Activated CD4-positive, alpha-beta T cell treated with anti-CD3 and anti-CD28 coated beads, Interleukin-2, amount 10 ng/mL, durations not matched to agents 7 days and 5 days (primary cell): ENCODE measurements at regions not wholly inside any gene's neighbourhood (a gene's known extent, or its start where the extent isn't known, plus 50 kb on each side); places are given as distances from the start of the nearest gene placed in this dataset.

Source experiments
- CTCF ChIA-PET: fragments of 350-600 bp; sonication (Branson Sonifier 250); formaldehyde crosslinking; loops from one replicate; lab custom pipeline; 2021; ENCODE audit warnings: antibody characterized with exemption; lab: Charles Lee
- POLR2A ChIA-PET: fragments of 350-600 bp; sonication (Branson Sonifier 250); formaldehyde crosslinking; loops from one replicate; lab custom pipeline; 2021; ENCODE audit warnings: antibody characterized with exemption; lab: Charles Lee
- DNase-seq: peaks from one replicate; pipeline ENCODE4 v3.0.0-alpha.2; 2020
- H3K27ac Mint-ChIP-seq: one replicate; pipeline ENCODE4 v1.8.0; 2021; ENCODE audit warnings: mild to moderate bottlenecking, moderate library complexity, mixed read lengths
- H3K27me3 Mint-ChIP-seq: one replicate; pipeline ENCODE4 v1.8.0; 2021; ENCODE audit warnings: mixed read lengths
- H3K36me3 Mint-ChIP-seq: one replicate; pipeline ENCODE4 v1.8.0; 2021; ENCODE audit warnings: low read depth, mixed read lengths
- H3K4me1 Mint-ChIP-seq: one replicate; pipeline ENCODE4 v1.8.0; 2021; ENCODE audit warnings: mixed read lengths
- H3K4me3 Mint-ChIP-seq: one replicate; pipeline ENCODE4 v1.8.0; 2021; ENCODE audit warnings: mild to moderate bottlenecking, moderate library complexity, mixed read lengths
- H3K9me3 Mint-ChIP-seq: one replicate; pipeline ENCODE4 v1.8.0; 2021; ENCODE audit warnings: mixed read lengths

- H3K9me3 Mint-ChIP-seq, result no peaks in the 10 kb centered on the region
- DNase-seq, result no peak
- no peaks in the 10 kb centered on the region for H3K27me3 Mint-ChIP-seq
- ChIA-PET POLR2A (no interaction called here), CTCF (no interaction called here)
- H3K4me1 Mint-ChIP-seq, result no peaks in the 10 kb centered on the region
- H3K27ac Mint-ChIP-seq, result no peak overlapping the region
- H3K36me3 Mint-ChIP-seq, result no peaks in the 10 kb centered on the region
- no peak overlapping the region for H3K4me3 Mint-ChIP-seq
Measured at GRCh38 chr3:116824208-116824607, 114.6 kb downstream of the TUSC7 start.

GRCh38 chr3:116833202-116833601 is 123.6 kb downstream of the TUSC7 start:
- no peaks in the 10 kb centered on the region for H3K9me3 Mint-ChIP-seq
- DNase-seq, result no peak
- H3K36me3 Mint-ChIP-seq, result no peaks in the 10 kb centered on the region
- no peaks in the 10 kb centered on the region for H3K27me3 Mint-ChIP-seq
- no peaks in the 10 kb centered on the region for H3K4me1 Mint-ChIP-seq
- H3K4me3 Mint-ChIP-seq, result no peak overlapping the region
- CTCF ChIA-PET, result no interaction called here
- POLR2A ChIA-PET, result no interaction called here
- H3K27ac Mint-ChIP-seq, result no peak overlapping the region

- ChIA-PET CTCF (no interaction called here), POLR2A (no interaction called here)
- H3K36me3 Mint-ChIP-seq, result no peaks in the 10 kb centered on the region
- H3K4me1 Mint-ChIP-seq, result no peaks in the 10 kb centered on the region
- no peak overlapping the region for H3K4me3 Mint-ChIP-seq
- no peak for DNase-seq
- no peak overlapping the region for H3K27ac Mint-ChIP-seq
- H3K27me3 Mint-ChIP-seq, result no peaks in the 10 kb centered on the region
- no peaks in the 10 kb centered on the region for H3K9me3 Mint-ChIP-seq
Measured at GRCh38 chr3:116834816-116835215, 125.2 kb downstream of the TUSC7 start.

DNA sequence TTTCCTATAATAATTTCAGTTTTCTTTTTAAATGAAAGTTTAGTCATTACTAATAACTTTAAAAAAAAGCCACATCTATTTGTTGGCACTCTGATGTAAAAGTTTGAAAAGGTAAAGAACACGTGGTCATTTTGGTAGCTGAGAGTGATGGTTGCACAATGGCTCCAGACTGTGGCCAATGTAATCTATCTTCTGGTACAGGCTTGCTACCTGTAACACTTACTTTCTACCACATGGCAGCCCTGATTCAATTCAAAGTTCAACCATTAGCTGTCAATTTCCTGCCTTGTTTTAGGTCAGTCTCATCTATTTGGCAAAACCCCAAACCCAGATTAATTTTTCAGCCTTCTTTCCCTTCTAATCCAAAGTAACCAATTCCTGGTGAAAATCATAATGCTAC is 126.1 kb downstream of the TUSC7 start:
- Mint-ChIP-seq H3K9me3 (no peaks in the 10 kb centered on the region), H3K4me3 (no peak overlapping the region), H3K27me3 (no peaks in the 10 kb centered on the region), H3K27ac (no peak overlapping the region), H3K4me1 (no peaks in the 10 kb centered on the region), H3K36me3 (no peaks in the 10 kb centered on the region)
- POLR2A ChIA-PET, result no interaction called here
- CTCF ChIA-PET, result no interaction called here
- no peak for DNase-seq

DNA sequence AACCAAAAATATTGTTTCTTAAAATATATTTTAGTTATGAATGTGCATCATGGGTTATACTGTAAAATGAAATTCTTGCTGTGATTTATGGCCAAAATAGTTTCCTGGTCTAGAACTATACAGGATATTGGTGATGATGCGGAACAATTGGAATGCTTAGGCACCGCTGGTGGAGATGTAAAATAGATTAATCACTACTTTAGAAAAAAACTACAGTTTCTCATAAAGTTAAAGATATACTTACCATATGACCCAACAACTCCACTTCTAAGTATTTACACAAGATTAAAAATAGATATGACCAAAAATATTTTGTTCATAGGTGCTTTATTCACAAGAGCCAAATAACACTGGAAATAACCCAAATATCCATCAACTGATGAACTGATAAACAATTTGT is 126.7 kb downstream of the TUSC7 start:
- Mint-ChIP-seq H3K4me3 (no peak overlapping the region), H3K36me3 (no peaks in the 10 kb centered on the region), H3K9me3 (no peaks in the 10 kb centered on the region), H3K4me1 (no peaks in the 10 kb centered on the region), H3K27ac (no peak overlapping the region), H3K27me3 (no peaks in the 10 kb centered on the region)
- CTCF ChIA-PET, result no interaction called here
- no peak for DNase-seq
- POLR2A ChIA-PET, result no interaction called here

DNA sequence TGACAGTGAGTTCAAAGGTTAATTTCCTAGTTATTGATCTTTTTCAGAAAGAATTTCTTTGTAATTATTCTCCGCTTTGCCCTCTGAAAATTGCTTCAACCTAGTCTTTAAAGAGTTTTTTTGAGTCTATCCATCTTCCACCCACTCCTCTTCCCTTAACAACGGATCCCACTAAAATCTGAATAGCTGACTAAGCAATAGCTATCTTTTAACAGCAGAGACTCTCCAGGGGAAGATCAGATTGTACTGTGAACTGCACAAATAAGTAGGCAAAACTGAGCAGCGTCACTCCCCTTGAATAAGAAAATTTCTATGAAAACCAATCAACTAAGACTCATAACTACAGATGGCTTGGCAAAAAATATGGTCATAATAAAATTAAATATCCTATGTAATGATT is 127.9 kb downstream of the TUSC7 start:
- no peaks in the 10 kb centered on the region for H3K9me3 Mint-ChIP-seq
- no peaks in the 10 kb centered on the region for H3K27me3 Mint-ChIP-seq
- DNase-seq, result no peak
- ChIA-PET CTCF (no interaction called here), POLR2A (no interaction called here)
- H3K36me3 Mint-ChIP-seq, result no peaks in the 10 kb centered on the region
- no peak overlapping the region for H3K4me3 Mint-ChIP-seq
- no peaks in the 10 kb centered on the region for H3K4me1 Mint-ChIP-seq
- H3K27ac Mint-ChIP-seq, result no peak overlapping the region

- no peaks in the 10 kb centered on the region for H3K27me3 Mint-ChIP-seq
- no peaks in the 10 kb centered on the region for H3K9me3 Mint-ChIP-seq
- POLR2A ChIA-PET, result no interaction called here
- DNase-seq, result no peak
- no peak overlapping the region for H3K4me3 Mint-ChIP-seq
- CTCF ChIA-PET, result no interaction called here
- no peak overlapping the region for H3K27ac Mint-ChIP-seq
- H3K4me1 Mint-ChIP-seq, result no peaks in the 10 kb centered on the region
- no peaks in the 10 kb centered on the region for H3K36me3 Mint-ChIP-seq
Measured at GRCh38 chr3:116841003-116841735, 131.6 kb downstream of the TUSC7 start.

GRCh38 chr3:116842254-116842957 is 132.8 kb downstream of the TUSC7 start:
- Mint-ChIP-seq H3K4me3 (no peak overlapping the region), H3K9me3 (no peaks in the 10 kb centered on the region), H3K36me3 (no peaks in the 10 kb centered on the region), H3K27ac (no peak overlapping the region), H3K27me3 (no peaks in the 10 kb centered on the region), H3K4me1 (no peaks in the 10 kb centered on the region)
- no peak for DNase-seq
- ChIA-PET CTCF (no interaction called here), POLR2A (no interaction called here)

DNA sequence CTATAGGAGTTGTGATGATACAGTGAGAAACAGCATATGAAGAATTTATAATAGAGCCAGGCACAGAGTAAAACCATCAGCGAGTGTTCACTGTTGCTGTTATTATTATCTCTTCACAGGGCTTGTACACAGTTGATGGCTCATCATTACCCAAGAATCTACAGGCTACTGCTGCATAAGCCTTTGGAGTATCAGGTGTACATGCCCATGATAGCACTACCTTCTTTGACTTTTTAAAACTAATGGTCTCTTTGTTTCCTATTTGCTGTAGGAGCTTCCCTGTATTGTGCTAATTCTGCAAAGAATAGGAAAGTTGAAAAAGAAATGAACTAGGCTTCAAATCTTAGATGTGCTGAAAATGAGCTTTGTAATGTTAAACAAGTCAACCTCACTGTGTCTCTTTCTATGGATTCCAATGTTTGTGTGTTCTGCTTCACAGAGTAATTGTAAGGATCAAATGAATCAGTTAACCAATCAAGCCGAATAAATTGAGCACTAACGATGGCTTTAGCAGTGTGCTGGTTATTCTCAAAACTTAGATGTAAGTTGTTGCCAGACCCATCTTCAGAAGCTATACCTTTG is 138.8 kb downstream of the TUSC7 start:
- Mint-ChIP-seq H3K27me3 (no peaks in the 10 kb centered on the region), H3K4me3 (no peak overlapping the region), H3K9me3 (no peaks in the 10 kb centered on the region), H3K36me3 (no peaks in the 10 kb centered on the region), H3K27ac (no peak overlapping the region), H3K4me1 (no peaks in the 10 kb centered on the region)
- no peak for DNase-seq
- ChIA-PET POLR2A (no interaction called here), CTCF (no interaction called here)

GRCh38 chr3:116849261-116849688 is 139.7 kb downstream of the TUSC7 start:
- H3K27me3 Mint-ChIP-seq, result no peaks in the 10 kb centered on the region
- no peaks in the 10 kb centered on the region for H3K9me3 Mint-ChIP-seq
- no peak overlapping the region for H3K4me3 Mint-ChIP-seq
- ChIA-PET CTCF (no interaction called here), POLR2A (no interaction called here)
- no peak for DNase-seq
- no peak overlapping the region for H3K27ac Mint-ChIP-seq
- no peaks in the 10 kb centered on the region for H3K36me3 Mint-ChIP-seq
- no peaks in the 10 kb centered on the region for H3K4me1 Mint-ChIP-seq

DNA sequence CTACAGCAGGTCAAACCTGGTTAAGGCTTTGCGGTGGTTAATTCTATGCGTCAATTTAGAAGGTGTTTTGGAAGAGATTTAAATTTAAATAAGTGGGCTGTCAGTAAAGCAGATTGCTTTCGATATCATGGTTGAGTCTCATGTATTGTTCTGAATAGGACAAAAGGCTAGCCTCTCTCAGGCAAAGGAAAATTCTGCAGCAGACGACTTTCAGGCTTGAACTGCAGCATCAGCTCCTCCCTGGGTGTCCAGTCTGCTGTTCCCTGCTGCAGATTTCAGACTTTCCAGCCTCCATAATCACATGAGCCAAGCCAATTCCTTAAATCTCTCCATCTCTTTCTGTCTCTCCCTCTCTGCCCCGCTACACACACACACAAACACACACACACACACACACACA is 143.2 kb downstream of the TUSC7 start:
- H3K36me3 Mint-ChIP-seq, result no peaks in the 10 kb centered on the region
- no peak for DNase-seq
- no peaks in the 10 kb centered on the region for H3K27me3 Mint-ChIP-seq
- ChIA-PET CTCF (no interaction called here), POLR2A (no interaction called here)
- no peak overlapping the region for H3K4me3 Mint-ChIP-seq
- H3K27ac Mint-ChIP-seq, result no peak overlapping the region
- no peaks in the 10 kb centered on the region for H3K9me3 Mint-ChIP-seq
- H3K4me1 Mint-ChIP-seq, result no peaks in the 10 kb centered on the region

- no peaks in the 10 kb centered on the region for H3K27me3 Mint-ChIP-seq
- no peak for DNase-seq
- H3K4me1 Mint-ChIP-seq, result no peaks in the 10 kb centered on the region
- H3K27ac Mint-ChIP-seq, result no peak overlapping the region
- CTCF ChIA-PET, result no interaction called here
- POLR2A ChIA-PET, result no interaction called here
- no peaks in the 10 kb centered on the region for H3K9me3 Mint-ChIP-seq
- no peaks in the 10 kb centered on the region for H3K36me3 Mint-ChIP-seq
- no peak overlapping the region for H3K4me3 Mint-ChIP-seq
Measured at GRCh38 chr3:116863270-116863770, 153.7 kb downstream of the TUSC7 start.

DNA sequence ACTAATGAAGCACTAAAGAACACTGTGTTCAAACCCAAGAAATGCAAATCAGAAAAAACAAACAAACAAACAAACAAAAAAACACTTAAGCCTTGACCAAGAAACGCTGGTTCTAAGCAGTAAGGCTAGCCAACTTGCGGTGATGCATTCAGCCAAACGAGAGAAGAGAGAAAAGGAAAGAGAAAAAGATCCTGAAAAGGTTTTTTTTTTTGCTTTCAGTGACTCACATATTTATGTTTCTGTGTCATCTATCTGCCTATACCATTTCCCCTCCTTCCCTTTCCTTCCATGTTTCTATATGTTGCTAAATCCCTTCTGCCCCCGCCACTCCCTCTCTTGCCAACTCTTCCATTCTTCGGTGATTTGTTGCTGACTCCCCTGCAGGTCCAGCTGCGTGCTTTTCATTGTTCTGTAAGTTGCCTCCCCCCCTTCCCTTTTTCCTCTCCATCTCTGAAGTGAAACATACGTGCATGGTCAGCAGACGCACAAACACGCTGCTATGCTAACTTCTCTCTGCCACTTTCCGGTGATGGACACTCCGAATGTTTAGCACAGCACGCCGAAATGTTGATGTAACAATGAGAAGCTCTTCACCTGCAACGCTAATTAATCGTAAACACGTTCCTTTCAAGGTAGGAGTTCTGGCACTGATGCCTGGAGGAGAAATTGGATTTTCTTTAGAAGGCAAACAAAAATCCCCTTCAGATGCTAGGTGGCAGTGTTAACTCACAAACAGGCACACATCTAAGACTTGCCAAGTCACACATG is 154.4 kb downstream of the TUSC7 start:
- POLR2A ChIA-PET, result no interaction called here
- Mint-ChIP-seq H3K36me3 (no peaks in the 10 kb centered on the region), H3K4me1 (no peaks in the 10 kb centered on the region), H3K27me3 (no peaks in the 10 kb centered on the region), H3K27ac (no peak overlapping the region), H3K9me3 (no peaks in the 10 kb centered on the region), H3K4me3 (no peak overlapping the region)
- DNase-seq, result no peak
- CTCF ChIA-PET, result no interaction called here
